HEK293T (cell line): ENCODE measurements at regions not wholly inside any gene's neighbourhood (a gene's known extent, or its start where the extent isn't known, plus 50 kb on each side); places are given as distances from the start of the nearest gene placed in this dataset.

Experiments
- ARNT ChIP-seq: fragments of 450-650 bp; IDR thresholded peaks from 2 replicates; pipeline ENCODE4 v1.6.1; 2017; ENCODE audit warnings: mild to moderate bottlenecking
- BHLHE40 ChIP-seq: fragments of 450-650 bp; IDR thresholded peaks from 2 replicates; pipeline ENCODE4 v1.6.1; 2016; ENCODE audit warnings: mild to moderate bottlenecking, moderate library complexity, borderline replicate concordance
- CTBP1 ChIP-seq: fragments of 450-650 bp; IDR thresholded peaks from 2 replicates; pipeline ENCODE4 v1.6.1; 2016; ENCODE audit warnings: borderline replicate concordance
- ELF4 ChIP-seq: fragments of 450-650 bp; IDR thresholded peaks from 2 replicates; pipeline ENCODE4 v1.6.1; 2017; ENCODE audit warnings: antibody characterized with exemption
- FOXA1 ChIP-seq: fragments of 450-650 bp; IDR thresholded peaks from 2 replicates; pipeline ENCODE4 v1.6.1; 2016; ENCODE audit warnings: mild to moderate bottlenecking
- FOXM1 ChIP-seq: fragments of 450-650 bp; IDR thresholded peaks from 2 replicates; pipeline ENCODE4 v1.6.1; 2017; ENCODE audit warnings: mild to moderate bottlenecking, borderline replicate concordance
- HDGF ChIP-seq: fragments of 450-650 bp; IDR thresholded peaks from 2 replicates; pipeline ENCODE4 v1.6.1; 2017; ENCODE audit warnings: antibody characterized with exemption, borderline replicate concordance
- NFRKB ChIP-seq: fragments of 450-650 bp; IDR thresholded peaks from 2 replicates; pipeline ENCODE4 v1.6.1; 2016; ENCODE audit warnings: mild to moderate bottlenecking, moderate library complexity
- PKNOX1 ChIP-seq: fragments of 450-650 bp; IDR thresholded peaks from 2 replicates; pipeline ENCODE4 v1.6.1; 2016
- SP1 ChIP-seq: fragments of 450-650 bp; IDR thresholded peaks from 2 replicates; pipeline ENCODE4 v1.6.1; 2017
- SUZ12 ChIP-seq: fragments of 450-650 bp; IDR thresholded peaks from 2 replicates; pipeline ENCODE4 v1.6.1; 2016; ENCODE audit warnings: mild to moderate bottlenecking
- TARDBP ChIP-seq: fragments of 450-650 bp; IDR thresholded peaks from 2 replicates; pipeline ENCODE4 v1.6.1; 2016
- ZNF384 ChIP-seq: fragments of 450-650 bp; IDR thresholded peaks from 2 replicates; pipeline ENCODE4 v1.6.1; 2016

- no peak for TF ChIP-seq BHLHE40
- no peak for TF ChIP-seq FOXA1
- TF ChIP-seq ELF4 = no peak
- TF ChIP-seq CTBP1 = no peak
- TF ChIP-seq FOXM1 = no peak
- TF ChIP-seq PKNOX1 = no peak
- TF ChIP-seq TARDBP = no peak
- TF ChIP-seq ARNT = no peak
- TF ChIP-seq ZNF384 = no peak
- no peak for TF ChIP-seq SUZ12
- no peak for TF ChIP-seq SP1
- no peak for TF ChIP-seq NFRKB
- TF ChIP-seq HDGF = no peak
These were observed 126.4 kb downstream of the MMUT start for GRCh38 chr6:49336514-49337131.
